IMR-90 (cell line): ENCODE measurements at regions not wholly inside any gene's neighbourhood (a gene's known extent, or its start where the extent isn't known, plus 50 kb on each side); places are given as distances from the start of the nearest gene placed in this dataset.

Experiments used
- ATAC-seq: fragments of 200-7000 bp; cut with Tn5 transposase; 2 replicates; pipeline ENCODE4 v1.9.1; 2020; ENCODE audit warnings: low read depth, mild to moderate bottlenecking, moderate library complexity
- BruUV-seq: library from RNA; stranded (reverse); fragments of 400-500 nt; replicated peaks from 2 replicates; lab custom pipeline; 2021; lab: Mats Ljungman, UMichigan
- CTCF ChIA-PET: fragments of 300-600 bp; formaldehyde crosslinking; extraction: SDS; loops from one replicate; lab custom pipeline; 2021; ENCODE audit warnings: antibody characterized with exemption; lab: Yijun Ruan, JAX
- POLR2A ChIA-PET: fragments of 300-600 bp; sonication (Branson Sonifier 250); formaldehyde crosslinking; loops from one replicate; lab custom pipeline; 2022; ENCODE audit warnings: antibody characterized with exemption; ENCODE audit not compliant: unreplicated experiment; lab: Charles Lee
- DNase-seq: peaks from one replicate; pipeline ENCODE4 v3.0.0; 2013
- H2AFZ ChIP-seq: replicated peaks from 2 replicates; pipeline ENCODE3; 2013; ENCODE audit warnings: low read length, mild to moderate bottlenecking; ENCODE audit not compliant: poor library complexity
- H2AK5ac ChIP-seq: 2 replicates; pipeline ENCODE4 v1.6.1; 2013; ENCODE audit warnings: low read depth, low read length, inconsistent platforms
- H2AK9ac ChIP-seq: replicated peaks from 2 replicates; pipeline ENCODE3; 2013; ENCODE audit warnings: mild to moderate bottlenecking, low read depth, low read length, moderate library complexity; ENCODE audit not compliant: poor library complexity
- H2BK120ac ChIP-seq: 2 replicates; pipeline ENCODE4 v1.6.1; 2013; ENCODE audit warnings: low read depth, low read length, inconsistent platforms
- H2BK15ac ChIP-seq: 3 replicates; pipeline ENCODE4 v1.6.1; 2013; ENCODE audit warnings: low read depth, low read length, inconsistent platforms
- H2BK20ac ChIP-seq: 2 replicates; pipeline ENCODE4 v1.6.1; 2013; ENCODE audit warnings: low read depth, mild to moderate bottlenecking, inconsistent platforms, low read length, moderate library complexity
- H2BK5ac ChIP-seq: 2 replicates; pipeline ENCODE4 v1.6.1; 2013; ENCODE audit warnings: mild to moderate bottlenecking, low read depth, low read length, inconsistent platforms; ENCODE audit not compliant: poor library complexity, severe bottlenecking
- H3K14ac ChIP-seq: replicated peaks from 2 replicates; pipeline ENCODE4 v1.6.1; 2013; ENCODE audit warnings: low read depth, low read length, inconsistent platforms
- H3K18ac ChIP-seq: 2 replicates; pipeline ENCODE4 v1.6.1; 2013; ENCODE audit warnings: low read depth, low read length, control low read depth
- H3K23ac ChIP-seq: 2 replicates; pipeline ENCODE4 v1.6.1; 2013; ENCODE audit warnings: low read depth, low read length, inconsistent platforms
- H3K27ac ChIP-seq: 2 replicates; pipeline ENCODE4 v1.5.1; 2013; ENCODE audit warnings: mild to moderate bottlenecking, control low read depth, low read length; ENCODE audit not compliant: insufficient read depth
- H3K27me3 ChIP-seq: 2 replicates; pipeline ENCODE4 v1.6.1; 2013; ENCODE audit warnings: low read length; ENCODE audit not compliant: control insufficient read depth, insufficient read depth
- H3K36me3 ChIP-seq: 2 replicates; pipeline ENCODE4 v1.6.1; 2013; ENCODE audit warnings: low read length, mixed read lengths; ENCODE audit not compliant: control insufficient read depth, insufficient read depth
- H3K4ac ChIP-seq: 2 replicates; pipeline ENCODE4 v1.6.1; 2013; ENCODE audit warnings: low read depth, low read length, inconsistent platforms
- H3K4me1 ChIP-seq: 2 replicates; pipeline ENCODE4 v1.6.1; 2013; ENCODE audit warnings: low read length, mixed read lengths; ENCODE audit not compliant: control insufficient read depth, insufficient read depth
- H3K4me2 ChIP-seq: 2 replicates; pipeline ENCODE4 v1.6.1; 2013; ENCODE audit warnings: low read depth, mild to moderate bottlenecking, control low read depth, low read length, moderate library complexity
- H3K4me3 ChIP-seq: 2 replicates; pipeline ENCODE4 v1.5.1; 2013; ENCODE audit warnings: low read depth, mild to moderate bottlenecking, control low read depth, low read length, moderate library complexity; ENCODE audit not compliant: insufficient read depth
- H3K56ac ChIP-seq: 2 replicates; pipeline ENCODE4 v1.6.1; 2013; ENCODE audit warnings: low read length, inconsistent platforms; ENCODE audit not compliant: insufficient read depth; ENCODE audit errors: extremely low read depth
- H3K79me1 ChIP-seq, 2 experiments: 2 replicates each; pipeline ENCODE4 v1.6.1; 2013; ENCODE audit warnings: low read length in 2 of 2, inconsistent platforms in 1 of 2, low read depth in 1 of 2
- H3K9ac ChIP-seq: 2 replicates; pipeline ENCODE4 v1.6.1; 2013; ENCODE audit warnings: low read depth, low read length, control low read depth
- H3K9me1 ChIP-seq: 2 replicates; pipeline ENCODE4 v1.6.1; 2013; ENCODE audit warnings: low read length, inconsistent platforms; ENCODE audit not compliant: insufficient read depth
- H3K9me3 ChIP-seq: 2 replicates; pipeline ENCODE4 v1.6.1; 2013; ENCODE audit warnings: low read length; ENCODE audit not compliant: control insufficient read depth, insufficient read depth
- H4K20me1 ChIP-seq: 2 replicates; pipeline ENCODE4 v1.6.1; 2013; ENCODE audit warnings: low read length, inconsistent platforms; ENCODE audit not compliant: insufficient read depth
- H4K5ac ChIP-seq: 2 replicates; pipeline ENCODE4 v1.6.1; 2013; ENCODE audit warnings: mild to moderate bottlenecking, low read depth, low read length, control low read depth
- H4K8ac ChIP-seq, 2 experiments: 2 replicates each; pipeline ENCODE4 v1.6.1; 2013; ENCODE audit warnings: low read depth in 2 of 2, low read length in 2 of 2, control low read depth in 1 of 2, inconsistent platforms in 1 of 2
- H4K91ac ChIP-seq: 2 replicates; pipeline ENCODE4 v1.6.1; 2013; ENCODE audit warnings: low read depth, low read length, inconsistent platforms; ENCODE audit not compliant: insufficient read depth
- MAFK ChIP-seq: IDR thresholded peaks from 2 replicates; pipeline ENCODE4 v1.6.1; 2012; ENCODE audit warnings: low read depth, low read length, improper control_type of control experiment
- POLR2A ChIP-seq: IDR thresholded peaks from 2 replicates; pipeline ENCODE4 v1.6.1; 2012; ENCODE audit warnings: mild to moderate bottlenecking, low read depth, low read length
- WGBS, 2 experiments: methylation state at CpG; one replicate each; pipeline versions ENCODE4 v1.1.5 to v1.1.7; 2013; ENCODE audit warnings: missing lambda C conversion rate in 2 of 2; ENCODE audit not compliant: insufficient read length in 1 of 2; ENCODE audit errors: extremely low coverage in 2 of 2; 5-methylcytosine and 5-hydroxymethylcytosine counted together
- dilution Hi-C: fragments of 300-500 bp; cut with HindIII; formaldehyde crosslinking; loops from one replicate; pipeline ENCODE4 v1.14.3; 2018; ENCODE audit warnings: low sequenced_read_pairs; ENCODE audit not compliant: unreplicated experiment
- in situ Hi-C: fragments of 300-500 bp; cut with MboI; formaldehyde crosslinking; loops from 3 replicates; pipeline ENCODE4 v1.14.3; 2019; ENCODE audit warnings: low sequenced_read_pairs, inconsistent platforms, mixed read lengths
- intact Hi-C: fragments of 100-400 bp; cut with micrococcal nuclease; formaldehyde crosslinking; loops from 2 replicates; pipeline ENCODE4 v1.10.0; 2022
- TF ChIP-seq, protein P1 (sequence below): fragments of 150-350 bp; IDR thresholded peaks from 2 replicates; pipeline ENCODE4 v1.6.1; 2016; ENCODE audit warnings: low read depth, mild to moderate bottlenecking, low read length, moderate library complexity, borderline replicate concordance
- TF ChIP-seq, protein P2 (sequence below): conservative IDR thresholded peaks from 2 replicates; pipeline ENCODE4 v1.5.1; 2012; ENCODE audit warnings: mild to moderate bottlenecking, low read depth, low read length, improper control_type of control experiment

DNA sequence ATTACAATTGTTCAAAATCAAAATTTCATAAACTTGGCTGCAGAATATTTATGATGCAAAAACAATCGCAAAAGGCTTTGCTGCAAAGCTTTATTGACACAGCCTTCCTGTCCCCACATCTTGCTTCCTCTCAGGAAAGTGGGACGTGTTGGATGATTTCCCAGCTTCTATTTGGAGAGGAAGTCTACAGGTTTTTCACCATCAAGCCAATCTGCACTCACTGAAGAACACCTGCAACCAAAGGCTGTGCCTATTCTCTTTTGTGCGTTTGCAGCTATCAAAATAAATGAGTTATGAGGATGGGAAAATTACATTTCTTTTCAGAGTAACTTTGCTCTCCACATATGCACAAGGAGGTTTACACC, 214.4 kb downstream of the PLK2 start:
- dilution Hi-C loops = no loop called here
- no peak overlapping the region for H3K9ac ChIP-seq
- H3K9me3 ChIP-seq = no peaks in the 10 kb centered on the region

More for the DNA sequence above, 214.4 kb downstream of the PLK2 start:
- Histone ChIP-seq H2AFZ (no peak overlapping the region), H3K56ac (no peak overlapping the region), H2AK5ac (no peak overlapping the region), H2BK120ac (no peak overlapping the region), H3K9me1 (peaks cover 7% of the 10 kb centered on the region; the same call in 1 of the 2 replicates), H4K20me1 (no peaks in the 10 kb centered on the region), H3K79me1 (no peaks in the 10 kb centered on the region), H3K14ac (no peak overlapping the region), H3K4me3 (no peak overlapping the region), H4K8ac (no peak overlapping the region), H3K27ac (no peak overlapping the region), H2BK5ac (no peak overlapping the region), H3K4me1 (peaks cover 5% of the 10 kb centered on the region; the same call in 1 of the 2 replicates), H3K18ac (no peak overlapping the region), H4K5ac (no peak overlapping the region), H4K91ac (no peak overlapping the region), H3K36me3 (no peaks in the 10 kb centered on the region), H3K4ac (no peak overlapping the region), H3K4me2 (no peak overlapping the region), H2AK9ac (no peak overlapping the region), H2BK15ac (no peak overlapping the region), H3K23ac (no peak overlapping the region), H3K27me3 (no peaks in the 10 kb centered on the region), H2BK20ac (no peak overlapping the region)
- intact Hi-C loops (no loop called here), in situ Hi-C loops (no loop called here)
- no peak for DNase-seq
- CTCF ChIA-PET = no interaction called here
- POLR2A ChIA-PET = no interaction called here
- no peak for ATAC-seq
- TF ChIP-seq, protein P1, sequence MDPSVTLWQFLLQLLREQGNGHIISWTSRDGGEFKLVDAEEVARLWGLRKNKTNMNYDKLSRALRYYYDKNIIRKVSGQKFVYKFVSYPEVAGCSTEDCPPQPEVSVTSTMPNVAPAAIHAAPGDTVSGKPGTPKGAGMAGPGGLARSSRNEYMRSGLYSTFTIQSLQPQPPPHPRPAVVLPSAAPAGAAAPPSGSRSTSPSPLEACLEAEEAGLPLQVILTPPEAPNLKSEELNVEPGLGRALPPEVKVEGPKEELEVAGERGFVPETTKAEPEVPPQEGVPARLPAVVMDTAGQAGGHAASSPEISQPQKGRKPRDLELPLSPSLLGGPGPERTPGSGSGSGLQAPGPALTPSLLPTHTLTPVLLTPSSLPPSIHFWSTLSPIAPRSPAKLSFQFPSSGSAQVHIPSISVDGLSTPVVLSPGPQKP = no peak
- TF ChIP-seq, protein P2, sequence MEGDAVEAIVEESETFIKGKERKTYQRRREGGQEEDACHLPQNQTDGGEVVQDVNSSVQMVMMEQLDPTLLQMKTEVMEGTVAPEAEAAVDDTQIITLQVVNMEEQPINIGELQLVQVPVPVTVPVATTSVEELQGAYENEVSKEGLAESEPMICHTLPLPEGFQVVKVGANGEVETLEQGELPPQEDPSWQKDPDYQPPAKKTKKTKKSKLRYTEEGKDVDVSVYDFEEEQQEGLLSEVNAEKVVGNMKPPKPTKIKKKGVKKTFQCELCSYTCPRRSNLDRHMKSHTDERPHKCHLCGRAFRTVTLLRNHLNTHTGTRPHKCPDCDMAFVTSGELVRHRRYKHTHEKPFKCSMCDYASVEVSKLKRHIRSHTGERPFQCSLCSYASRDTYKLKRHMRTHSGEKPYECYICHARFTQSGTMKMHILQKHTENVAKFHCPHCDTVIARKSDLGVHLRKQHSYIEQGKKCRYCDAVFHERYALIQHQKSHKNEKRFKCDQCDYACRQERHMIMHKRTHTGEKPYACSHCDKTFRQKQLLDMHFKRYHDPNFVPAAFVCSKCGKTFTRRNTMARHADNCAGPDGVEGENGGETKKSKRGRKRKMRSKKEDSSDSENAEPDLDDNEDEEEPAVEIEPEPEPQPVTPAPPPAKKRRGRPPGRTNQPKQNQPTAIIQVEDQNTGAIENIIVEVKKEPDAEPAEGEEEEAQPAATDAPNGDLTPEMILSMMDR = no peak
- TF ChIP-seq MAFK (no peak), POLR2A (no peak)
- no CpG with 5 or more reads among the region's 3 CpGs for WGBS, 2 experiments
- no TSS peak for BruUV-seq
